K562 (cell line): ENCODE measurements at regions not wholly inside any gene's neighbourhood (a gene's known extent, or its start where the extent isn't known, plus 50 kb on each side); places are given as distances from the start of the nearest gene placed in this dataset.
"Not testable (repeated sequence)": the region's sequence is repeated elsewhere in the genome, so short reads cannot be mapped to it uniquely, and the experiment has no call there.

Experiments
- ATAC-seq: fragments of 200-7000 bp; cut with Tn5 transposase; 3 replicates; pipeline ENCODE4 v1.9.1; 2020; ENCODE audit warnings: moderate library complexity
- BruUV-seq: library from RNA; stranded (reverse); fragments of 400-500 nt; replicated peaks from 2 replicates; lab custom pipeline; 2021; lab: Mats Ljungman, UMichigan
- CTCF ChIA-PET: fragments of 300-600 bp; formaldehyde crosslinking; extraction: SDS; loops from one replicate; lab custom pipeline; 2021; ENCODE audit warnings: low intra/inter-chr PET ratio; lab: Yijun Ruan, JAX
- POLR2A ChIA-PET: fragments of 300-600, 350-650 bp; sonication (Branson Sonifier 250); formaldehyde crosslinking; extraction: SDS; loops from one replicate; lab custom pipeline; 2021; ENCODE audit warnings: antibody characterized with exemption, inconsistent platforms; lab: Yijun Ruan, JAX
- DNase-seq, 4 experiments: peaks; one replicate each; pipeline versions ENCODE4 v3.0.0 to v3.0.0-alpha.2; 2011 to 2018; ENCODE audit warnings: low spot score in 3 of 4, mixed read lengths in 3 of 4; ENCODE audit errors: extremely low read depth in 1 of 4
- FAIRE-seq: peaks from 2 replicates; lab custom pipeline; 2011; peaks lifted over from hg19 to GRCh38; lab: Jason Lieb, UNC
- H2AFZ ChIP-seq: 2 replicates; pipeline ENCODE4 v1.6.0; 2011; ENCODE audit warnings: low read depth, low read length, control low read depth, inconsistent platforms
- H3K27ac ChIP-seq: fragments of 200-600 bp; 3 replicates; pipeline ENCODE4 v1.8.0; 2011; ENCODE audit warnings: low read depth, mild to moderate bottlenecking, control low read depth, inconsistent platforms, low read length, moderate library complexity, mixed read lengths; ENCODE audit errors: extremely low read depth
- H3K27me3 ChIP-seq, 2 experiments: fragments of 300-600 bp in 1 of 2; 2 replicates in 1 of 2; 3 replicates in 1 of 2; pipeline versions ENCODE4 v1.6.0 to v1.8.0; 2011; ENCODE audit warnings: inconsistent platforms in 2 of 2, low read length in 2 of 2, mild to moderate bottlenecking in 1 of 2, mixed read lengths in 1 of 2, moderate library complexity in 1 of 2; ENCODE audit not compliant: control insufficient read depth in 2 of 2, insufficient read depth in 2 of 2
- H3K36me3 ChIP-seq: fragments of 300-600 bp; 3 replicates; pipeline ENCODE4 v1.8.0; 2011; ENCODE audit warnings: mild to moderate bottlenecking, low read length, inconsistent platforms; ENCODE audit not compliant: control insufficient read depth, insufficient read depth
- H3K4me1 ChIP-seq, 2 experiments: fragments of 200-600 bp in 1 of 2; replicated peaks in 1 of 2; 2 replicates in 1 of 2; 3 replicates in 1 of 2; pipeline versions ENCODE4 v1.5.1 to v1.8.0; 2011; ENCODE audit warnings: inconsistent platforms in 2 of 2, low read length in 2 of 2, mild to moderate bottlenecking in 1 of 2, mixed read lengths in 1 of 2, moderate library complexity in 1 of 2; ENCODE audit not compliant: control insufficient read depth in 2 of 2, insufficient read depth in 2 of 2
- H3K4me2 ChIP-seq: 2 replicates; pipeline ENCODE4 v1.6.1; 2011; ENCODE audit warnings: low read length, control low read depth, inconsistent platforms, mixed read lengths; ENCODE audit not compliant: insufficient read depth
- H3K4me3 ChIP-seq: fragments of 200-600 bp; sonication (generic), shearing (Covaris generic); 2 replicates; pipeline ENCODE4 v1.5.1; 2016; ENCODE audit warnings: control low read depth, inconsistent platforms
- H3K79me2 ChIP-seq: fragments of 200-600 bp; 3 replicates; pipeline ENCODE4 v1.8.0; 2011; ENCODE audit warnings: low read length, inconsistent platforms; ENCODE audit not compliant: control insufficient read depth, insufficient read depth
- H3K9ac ChIP-seq, 2 experiments: 2 replicates each; pipeline versions ENCODE4 v1.6.0 to v1.6.1; 2011; ENCODE audit warnings: low read depth in 2 of 2, low read length in 2 of 2, control low read depth in 1 of 2, inconsistent platforms in 1 of 2, mild to moderate bottlenecking in 1 of 2, mixed read lengths in 1 of 2; ENCODE audit not compliant: insufficient read depth in 1 of 2
- H3K9me1 ChIP-seq: one replicate; pipeline ENCODE4 v1.6.0; 2011; ENCODE audit warnings: inconsistent platforms, mild to moderate bottlenecking, low read length, moderate library complexity; ENCODE audit not compliant: control insufficient read depth, insufficient read depth
- H3K9me3 ChIP-seq: replicated peaks from 2 replicates; pipeline ENCODE4 v1.5.1; 2011; ENCODE audit warnings: low read depth, low read length, inconsistent platforms; ENCODE audit not compliant: control insufficient read depth, insufficient read depth
- H4K20me1 ChIP-seq: replicated peaks from 2 replicates; pipeline ENCODE4 v1.6.1; 2011; ENCODE audit warnings: low read length, inconsistent platforms, mixed read lengths; ENCODE audit not compliant: control insufficient read depth, insufficient read depth
- C11orf30 ChIP-seq: fragments of 450-650 bp; IDR thresholded peaks from 2 replicates; pipeline ENCODE4 v1.6.1; 2016; ENCODE audit warnings: low read depth, mild to moderate bottlenecking
- CBFA2T3 ChIP-seq: fragments of 450-650 bp; IDR thresholded peaks from 2 replicates; pipeline ENCODE4 v1.6.1; 2017
- MAFF ChIP-seq: IDR thresholded peaks from 2 replicates; pipeline ENCODE4 v1.6.1; 2012; ENCODE audit warnings: low read length, improper control_type of control experiment
- MAFK ChIP-seq: IDR thresholded peaks from 2 replicates; pipeline ENCODE4 v1.6.1; 2011; ENCODE audit warnings: low read length, improper control_type of control experiment
- PPARD ChIP-seq: fragments of 250-450 bp; sonication (Bioruptor Pico); IDR thresholded peaks from 2 replicates; pipeline ENCODE4 v1.8.0; 2022; ENCODE audit warnings: inconsistent platforms, mild to moderate bottlenecking, moderate library complexity
- SETDB1 ChIP-seq: IDR thresholded peaks from one replicate; pipeline ENCODE4 v1.6.1; 2012; ENCODE audit warnings: low read length, control low read depth, inconsistent platforms
- SREBF2 ChIP-seq: sonication (generic); formaldehyde crosslinking; IDR thresholded peaks from 2 replicates; pipeline ENCODE4 v1.4.0; 2020; ENCODE audit warnings: mild to moderate bottlenecking, missing genetic modification reagents
- ZBTB8A ChIP-seq: fragments of 450-650 bp; IDR thresholded peaks from 2 replicates; pipeline ENCODE4 v1.6.1; 2018; ENCODE audit warnings: mild to moderate bottlenecking, moderate library complexity; ENCODE audit not compliant: partially characterized antibody
- ZNF316 ChIP-seq: fragments of 450-650 bp; IDR thresholded peaks from 2 replicates; pipeline ENCODE4 v1.6.1; 2016
- WGBS: fragments of 100-300 bp; shearing (Covaris generic); methylation state at CpG from one replicate; pipeline ENCODE4 v1.1.6; 2016; ENCODE audit warnings: low coverage, mixed read lengths; ENCODE audit not compliant: insufficient coverage; ENCODE audit errors: missing lambda C conversion rate; 5-methylcytosine and 5-hydroxymethylcytosine counted together
- in situ Hi-C: fragments of 300-500 bp; cut with MboI; formaldehyde crosslinking; loops from 4 replicates; pipeline ENCODE4 v1.15.0; 2018; ENCODE audit warnings: inconsistent platforms, mixed read lengths
- intact Hi-C: fragments of 100-400 bp; cut with micrococcal nuclease; formaldehyde crosslinking; loops from 2 replicates; pipeline ENCODE4 v1.14.2; 2022

GRCh38 chr13:83077499-83077898 lies 804.8 kb downstream of the SLITRK1 start:
- Histone ChIP-seq H3K27me3 (no peaks in the 10 kb centered on the region), H3K9ac (no peak overlapping the region), H3K9me1 (no peaks in the 10 kb centered on the region), H3K9me3 (no peaks in the 10 kb centered on the region), H3K79me2 (peaks cover 20% of the 10 kb centered on the region; the same call in 2 of the 3 replicates), H3K4me1 (no peaks in the 10 kb centered on the region), H4K20me1 (no peaks in the 10 kb centered on the region), H3K4me2 (no peak overlapping the region), H3K4me3 (no peak overlapping the region), H2AFZ (no peak overlapping the region), H3K27ac (no peak overlapping the region), H3K36me3 (no peaks in the 10 kb centered on the region)
- DNase-seq (no peak), FAIRE-seq (no peak), ATAC-seq (no peak)
- intact Hi-C loops = no loop called here
- WGBS = 54% methylated on average over 2 of the region's 2 CpGs
- no TSS peak for BruUV-seq
- CTCF ChIA-PET = no interaction called here
- in situ Hi-C loops = no loop called here
- peak; percentile 74 for TF ChIP-seq C11orf30
- 0 out of 2 replicates have a peak, but pooled peaks have one; percentile 24 for TF ChIP-seq MAFK
- peak; percentile 43; the same call in 1 of the 2 replicates for TF ChIP-seq MAFF
- no peak for TF ChIP-seq ZBTB8A
- TF ChIP-seq SREBF2 = no peak
- TF ChIP-seq CBFA2T3 = no peak
- no peak for TF ChIP-seq PPARD
- TF ChIP-seq SETDB1 = no peak
- peak; percentile 85 for TF ChIP-seq ZNF316
- POLR2A ChIA-PET = no interaction called here

DNA sequence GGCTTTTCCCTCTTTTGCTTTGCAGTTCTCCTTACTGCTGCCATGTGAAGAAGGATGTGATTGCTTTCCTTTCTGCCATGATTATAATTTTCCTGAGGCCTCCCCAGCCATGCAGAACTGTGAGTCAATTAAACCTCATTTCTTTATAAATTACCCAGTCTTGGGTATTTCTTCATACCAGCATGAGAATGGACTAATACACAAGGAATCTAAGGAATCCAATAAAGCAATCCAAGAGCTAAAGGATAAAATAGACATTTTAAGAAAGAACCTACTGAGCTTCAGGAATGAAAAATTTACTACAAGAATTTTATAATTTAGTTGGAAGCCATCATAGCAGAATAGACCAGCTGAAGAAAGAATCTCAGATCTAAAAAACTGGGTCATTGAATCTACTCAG lies 808.3 kb downstream of the SLITRK1 start:
- DNase-seq, H3K36me3 ChIP-seq, H3K27me3 ChIP-seq, H3K9me3 ChIP-seq, POLR2A ChIA-PET, H3K4me3 ChIP-seq, H3K9ac ChIP-seq, H3K9me1 ChIP-seq, BruUV-seq, FAIRE-seq, CTCF ChIA-PET, in situ Hi-C loops, H3K4me1 ChIP-seq, intact Hi-C loops, H2AFZ ChIP-seq, H3K27ac ChIP-seq, H4K20me1 ChIP-seq, H3K4me2 ChIP-seq, ATAC-seq: not testable (repeated sequence)
- H3K79me2 ChIP-seq = peaks cover 20% of the 10 kb centered on the region
